ENCODE measurements at regions not wholly inside any gene's neighbourhood (a gene's known extent, or its start where the extent isn't known, plus 50 kb on each side); places are given as distances from the start of the nearest gene placed in this dataset.

DNA sequence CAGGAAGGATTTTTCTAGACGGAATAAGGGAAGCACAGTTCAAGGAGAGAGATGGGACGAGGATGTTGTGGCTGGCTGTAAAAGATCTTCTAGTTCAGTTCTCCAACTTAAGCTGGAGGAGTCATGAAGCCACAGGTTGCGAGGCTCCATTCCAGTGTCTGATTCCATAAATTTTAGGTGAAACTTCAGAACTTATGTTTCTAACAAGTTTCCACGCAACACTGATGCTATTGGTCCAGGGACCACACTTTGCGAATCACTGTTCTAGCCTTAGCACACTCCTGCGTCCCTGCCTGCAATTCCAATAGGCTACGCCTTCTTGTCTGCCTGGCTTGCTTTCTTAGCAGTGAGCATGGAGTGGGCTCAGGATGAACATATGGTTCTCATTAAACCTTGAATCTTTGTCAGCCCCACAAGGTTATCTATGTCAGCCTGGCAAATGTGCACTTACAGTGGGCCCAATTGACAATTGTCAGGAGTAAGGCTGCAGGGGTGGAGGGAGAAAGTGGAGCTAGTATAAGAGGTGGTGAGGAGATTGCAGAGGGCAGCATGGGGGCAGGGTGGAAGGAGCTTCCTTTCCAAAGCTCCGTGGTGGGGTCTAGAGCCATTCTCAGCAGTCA, 438.1 kb upstream of the ST6GAL2 start:
- FAIRE-seq, result no peak
- CTCF ChIA-PET (ENCODE audit: low intra/inter-chr PET ratio), result no interaction called here

More for the DNA sequence above, 438.1 kb upstream of the ST6GAL2 start:
- Histone ChIP-seq H3K9me1 (ENCODE audit: control insufficient read depth, insufficient read depth, low read length) (no peaks in the 10 kb centered on the region), H3K27me3 (ENCODE audit: control insufficient read depth in 2 of 2, insufficient read depth in 2 of 2, low read length in 2 of 2) (no peaks in the 10 kb centered on the region), H3K4me3 (no peak overlapping the region), H3K9ac (ENCODE audit: insufficient read depth in 1 of 2, low read depth in 2 of 2, low read length in 2 of 2) (no peak overlapping the region), H4K20me1 (replicated peaks; ENCODE audit: control insufficient read depth, insufficient read depth, low read length) (no peaks in the 10 kb centered on the region), H3K4me1 (replicated peaks in 1 of 2; ENCODE audit: control insufficient read depth in 2 of 2, insufficient read depth in 2 of 2, low read length in 2 of 2) (no peaks in the 10 kb centered on the region), H3K79me2 (ENCODE audit: control insufficient read depth, insufficient read depth, low read length) (no peaks in the 10 kb centered on the region), H3K9me3 (replicated peaks; ENCODE audit: control insufficient read depth, insufficient read depth, low read depth, low read length) (no peaks in the 10 kb centered on the region), H3K4me2 (ENCODE audit: insufficient read depth, low read length) (no peak overlapping the region), H2AFZ (ENCODE audit: low read depth, low read length) (no peak overlapping the region), H3K36me3 (ENCODE audit: control insufficient read depth, insufficient read depth, low read length) (no peaks in the 10 kb centered on the region), H3K27ac (ENCODE audit: extremely low read depth, low read depth, low read length) (no peak overlapping the region)
- TF ChIP-seq, protein P1, sequence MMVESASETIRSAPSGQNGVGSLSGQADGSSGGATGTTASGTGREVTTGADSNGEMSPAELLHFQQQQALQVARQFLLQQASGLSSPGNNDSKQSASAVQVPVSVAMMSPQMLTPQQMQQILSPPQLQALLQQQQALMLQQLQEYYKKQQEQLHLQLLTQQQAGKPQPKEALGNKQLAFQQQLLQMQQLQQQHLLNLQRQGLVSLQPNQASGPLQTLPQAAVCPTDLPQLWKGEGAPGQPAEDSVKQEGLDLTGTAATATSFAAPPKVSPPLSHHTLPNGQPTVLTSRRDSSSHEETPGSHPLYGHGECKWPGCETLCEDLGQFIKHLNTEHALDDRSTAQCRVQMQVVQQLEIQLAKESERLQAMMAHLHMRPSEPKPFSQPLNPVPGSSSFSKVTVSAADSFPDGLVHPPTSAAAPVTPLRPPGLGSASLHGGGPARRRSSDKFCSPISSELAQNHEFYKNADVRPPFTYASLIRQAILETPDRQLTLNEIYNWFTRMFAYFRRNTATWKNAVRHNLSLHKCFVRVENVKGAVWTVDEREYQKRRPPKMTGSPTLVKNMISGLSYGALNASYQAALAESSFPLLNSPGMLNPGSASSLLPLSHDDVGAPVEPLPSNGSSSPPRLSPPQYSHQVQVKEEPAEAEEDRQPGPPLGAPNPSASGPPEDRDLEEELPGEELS (CRISPR knock-in tag; IDR thresholded peaks at IDR 0.05; ENCODE audit: borderline replicate concordance), result no peak
- TF ChIP-seq SNIP1 (IDR thresholded peaks at IDR 0.05; ENCODE audit: low read depth) (no peak), ETV1 (tag; conservative IDR thresholded peaks at IDR 0.05; ENCODE audit: low read depth) (no peak), NCOA4 (IDR thresholded peaks at IDR 0.05; ENCODE audit: partially characterized antibody) (no peak), SMAD2 (IDR thresholded peaks at IDR 0.05; ENCODE audit: low read depth, low read length) (no peak), ZKSCAN8 (CRISPR knock-in tag; IDR thresholded peaks at IDR 0.05) (no peak), STAG1 (CRISPR knock-in tag; IDR thresholded peaks at IDR 0.05; ENCODE audit: borderline replicate concordance) (no peak), ZBTB7A (IDR thresholded peaks at IDR 0.05; ENCODE audit: borderline replicate concordance, control insufficient read depth, low read depth, low read length) (no peak), DNMT1 (IDR thresholded peaks at IDR 0.05) (no peak), KAT8 (IDR thresholded peaks at IDR 0.05; ENCODE audit: low read depth) (no peak), PHF8 (IDR thresholded peaks at IDR 0.05; ENCODE audit: borderline replicate concordance, low read length) (no peak), ZNF121 (CRISPR knock-in tag; conservative IDR thresholded peaks at IDR 0.05) (no peak), HCFC1 (IDR thresholded peaks at IDR 0.05; ENCODE audit: low read depth, low read length) (no peak), ERF (CRISPR knock-in tag; IDR thresholded peaks at IDR 0.05) (no peak), SMAD1 (IDR thresholded peaks at IDR 0.05; ENCODE audit: low read depth, low read length, partially characterized antibody) (no peak)
- intact Hi-C loops (cut with micrococcal nuclease) (no loop called here), in situ Hi-C loops (cut with MboI) (no loop called here)
- 1% methylated on average over 8 of the region's 8 CpGs for WGBS (ENCODE audit: insufficient coverage, low coverage, missing lambda C conversion rate)
- ATAC-seq (no peak), DNase-seq (ENCODE audit: extremely low read depth in 1 of 4, low spot score in 3 of 4) (no peak)
- POLR2A ChIA-PET, result no interaction called here
- BruUV-seq (replicated peaks), result no TSS peak

All from K562 (cell line).